Cardiac septum (tissue), 1 donor: ENCODE measurements at regions not wholly inside any gene's neighbourhood (a gene's known extent, or its start where the extent isn't known, plus 50 kb on each side); places are given as distances from the start of the nearest gene placed in this dataset.
"Not testable (repeated sequence)": the region's sequence is repeated elsewhere in the genome, so short reads cannot be mapped to it uniquely, and the experiment has no call there.

ENCODE experiments used
- DNase-seq: peaks from one replicate; pipeline ENCODE4 v3.0.0-alpha.2; 2020; ENCODE audit warnings: low spot score
- intact Hi-C: fragments of 100-400 bp; cut with DNase I; formaldehyde crosslinking; loops from one replicate; pipeline ENCODE4 v1.14.0; 2022
- donor health status: DM: no; HTN: no; CAD: no.

- intact Hi-C loops = no loop called here
- DNase-seq = no peak
Measured at GRCh38 chr6:3535033-3535775, 78.4 kb upstream of the SLC22A23 start.

- no peak for DNase-seq
- intact Hi-C loops = no loop called here
Measured at GRCh38 chr6:3534599-3534998, 77.7 kb upstream of the SLC22A23 start.

- intact Hi-C loops = no loop called here
- DNase-seq = no peak
Measured at GRCh38 chr6:3533981-3534380, 77.1 kb upstream of the SLC22A23 start.

GRCh38 chr6:3532296-3532916, 75.6 kb upstream of the SLC22A23 start:
- intact Hi-C loops = no loop called here
- DNase-seq = no peak

- DNase-seq = no peak
- intact Hi-C loops = no loop called here
Measured at GRCh38 chr6:3531481-3531880, 74.6 kb upstream of the SLC22A23 start.

GRCh38 chr6:3530515-3530914, 73.7 kb upstream of the SLC22A23 start:
- no peak for DNase-seq
- intact Hi-C loops = no loop called here

- intact Hi-C loops = no loop called here
- DNase-seq = no peak
Measured at GRCh38 chr6:3529721-3530120, 72.9 kb upstream of the SLC22A23 start.

- no peak for DNase-seq
- intact Hi-C loops = no loop called here
Measured at GRCh38 chr6:3529232-3529631, 72.4 kb upstream of the SLC22A23 start.

GRCh38 chr6:3528081-3528671, 71.3 kb upstream of the SLC22A23 start:
- intact Hi-C loops, DNase-seq: not testable (repeated sequence)

- DNase-seq = no peak
- intact Hi-C loops = no loop called here
Measured at GRCh38 chr6:3527651-3527977, 70.8 kb upstream of the SLC22A23 start.

GRCh38 chr6:3526962-3527650, 70.3 kb upstream of the SLC22A23 start:
- DNase-seq = no peak
- intact Hi-C loops = no loop called here

GRCh38 chr6:3525915-3526314, 69.1 kb upstream of the SLC22A23 start:
- no peak for DNase-seq
- intact Hi-C loops = no loop called here

- intact Hi-C loops = no loop called here
Measured at GRCh38 chr6:3524456-3524855, 67.6 kb upstream of the SLC22A23 start.

GRCh38 chr6:3523966-3524365, 67.1 kb upstream of the SLC22A23 start:
- no peak for DNase-seq
- intact Hi-C loops = no loop called here

More at GRCh38 chr6:3524456-3524855, 67.6 kb upstream of the SLC22A23 start:
- no peak for DNase-seq

- DNase-seq = no peak
- intact Hi-C loops = no loop called here
Measured at GRCh38 chr6:3523271-3523670, 66.4 kb upstream of the SLC22A23 start.

- no peak for DNase-seq
- intact Hi-C loops = no loop called here
Measured at GRCh38 chr6:3522561-3523260, 65.9 kb upstream of the SLC22A23 start.

GRCh38 chr6:3520281-3521230, 63.7 kb upstream of the SLC22A23 start:
- intact Hi-C loops = no loop called here
- DNase-seq = no peak

GRCh38 chr6:3518356-3519190, 61.7 kb upstream of the SLC22A23 start:
- intact Hi-C loops = no loop called here

More at GRCh38 chr6:3518356-3519190, 61.7 kb upstream of the SLC22A23 start:
- no peak for DNase-seq
